Heart left ventricle (tissue), 16 donors: ENCODE measurements at regions not wholly inside any gene's neighbourhood (a gene's known extent, or its start where the extent isn't known, plus 50 kb on each side); places are given as distances from the start of the nearest gene placed in this dataset.
A peak's percentile ranks its signal among the peaks of the same experiment; 100 is the strongest.

Source experiments
- ATAC-seq, 4 donors: fragments of 200-7000 bp; cut with Tn5 transposase; one replicate each; pipeline ENCODE4 v1.9.1; 2020 to 2022; ENCODE audit warnings: moderate library complexity in 4 of 4, mild to moderate bottlenecking in 3 of 4, moderate number of reproducible peaks in 1 of 4
- DNase-seq, 5 donors: peaks; one replicate each; pipeline ENCODE4 v3.0.0-alpha.2; 2020
- H3K27ac ChIP-seq, 12 donors: fragments of 200-600 bp; sonication (generic) in 4 of 12; one replicate each; pipeline versions ENCODE4 v1.5.0 to v1.8.0; 2016 to 2022; ENCODE audit warnings: mild to moderate bottlenecking in 2 of 12
- H3K27me3 ChIP-seq, 9 donors: fragments of 200-600 bp; sonication (generic) in 2 of 9; one replicate each; pipeline versions ENCODE4 v1.5.1 to v1.8.0; 2016 to 2022; ENCODE audit warnings: mild to moderate bottlenecking in 3 of 9
- H3K36me3 ChIP-seq, 9 donors: fragments of 200-600 bp; sonication (generic) in 2 of 9; one replicate each; pipeline versions ENCODE4 v1.5.0 to v1.8.0; 2018 to 2022; ENCODE audit warnings: mild to moderate bottlenecking in 2 of 9
- H3K4me1 ChIP-seq, 12 donors: fragments of 200-600 bp; sonication (generic) in 4 of 12; one replicate each; pipeline versions ENCODE4 v1.5.0 to v1.8.0; 2016 to 2022; ENCODE audit warnings: mild to moderate bottlenecking in 3 of 12
- H3K4me3 ChIP-seq, 12 donors: fragments of 200-600 bp; sonication (generic) in 4 of 12; one replicate each; pipeline versions ENCODE4 v1.5.0 to v1.8.0; 2017 to 2022; ENCODE audit warnings: mild to moderate bottlenecking in 9 of 12, moderate library complexity in 4 of 12
- H3K9me3 ChIP-seq, 12 donors: fragments of 200-600 bp; sonication (generic) in 4 of 12; one replicate each; pipeline versions ENCODE4 v1.5.0 to v1.8.0; 2016 to 2022; ENCODE audit warnings: mild to moderate bottlenecking in 1 of 12
- POLR2A ChIP-seq, 2 donors: fragments of 450-650 bp; IDR thresholded peaks; one replicate each; pipeline ENCODE4 v1.6.1; 2017; ENCODE audit warnings: antibody characterized with exemption in 2 of 2, mild to moderate bottlenecking in 2 of 2, moderate library complexity in 2 of 2
- WGBS, 4 donors: extraction: QIAGEN DNeasy Blood & Tissue Kit in 2 of 4; methylation state at CpG; one replicate each; pipeline versions ENCODE4 v1.1.5 to v1.1.7; 2013 to 2018; 5-methylcytosine and 5-hydroxymethylcytosine counted together
- intact Hi-C, 10 donors: fragments of 100-400 bp; cut with DNase I; formaldehyde crosslinking; loops; one replicate each; pipeline versions ENCODE4 v1.11.1 to v1.14.2; 2022
- TF ChIP-seq, protein P1 (sequence below), 12 donors: fragments of 200-600 bp; sonication (generic) in 4 of 12; IDR thresholded peaks; one replicate each; pipeline versions ENCODE4 v1.5.0 to v1.8.0; 2018 to 2022; ENCODE audit warnings: antibody characterized with exemption in 12 of 12, mild to moderate bottlenecking in 5 of 12
- donor health status: ischemic (EF 13 %, LVEDD 7.1; RV severe dilation, severe dysfunction).
- donor health status: healthy with polysubstance abuse.
- donor health status: DM: no; HTN: yes; CAD: no.
- donor health status: DM: no; HTN: no; CAD: no.
- donor health status: ischemic (EF 25% LVEDD 6.9; RV normal size, moderate dysfunction).
- donor health status: ischemic (EF 25% LVEDD 5.7; RV mildly dilated, moderate dysfunction).
- donor health status: healthy.
- donor health status: DM: yes; HTN: yes; CAD: no.
- donor health status: ischemic (EF 35%, LVEDD 5.7; RV mildly dilated, moderate dysfunction).
- donor health status: nonischemic (EF 11% LVEDD 7.7; RV severe dilation, severe dysfunction).
- donor health status: DM: yes; HTN: yes; CAD: no.
- donor health status: PGD.
- donor health status: ischemic (EF 29% LVEDD 5.4; RV normal size, mild dysfunction).
- donor health status: nonischemic (EF 23%, LVEDD 6.1; RV moderate dilation, normal function).

DNA sequence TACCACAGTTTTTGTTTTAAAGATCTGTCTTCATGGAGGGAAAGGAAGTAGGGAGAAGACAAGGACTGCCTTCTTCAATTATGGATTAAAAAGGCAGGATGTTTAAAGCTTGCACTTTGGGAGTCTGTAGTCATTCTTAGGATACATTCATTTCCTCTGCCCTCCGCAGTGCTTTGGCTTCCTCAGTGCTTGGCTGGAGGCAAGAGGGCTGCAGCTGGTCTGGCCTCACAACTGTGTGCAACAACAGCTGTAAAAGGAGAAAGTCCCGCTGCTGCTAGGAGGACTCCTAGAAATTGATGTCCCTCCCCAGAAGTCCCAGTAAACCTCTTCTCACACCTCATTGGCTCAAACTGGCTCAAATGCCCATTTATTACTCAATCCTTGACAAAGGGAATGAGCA lies 54.4 kb upstream of the PPP2R3A start:
- no peaks in the 10 kb centered on the region for H3K36me3 ChIP-seq
- no peak for TF ChIP-seq POLR2A (IDR thresholded peaks at IDR 0.05)
- TF ChIP-seq, protein P1, sequence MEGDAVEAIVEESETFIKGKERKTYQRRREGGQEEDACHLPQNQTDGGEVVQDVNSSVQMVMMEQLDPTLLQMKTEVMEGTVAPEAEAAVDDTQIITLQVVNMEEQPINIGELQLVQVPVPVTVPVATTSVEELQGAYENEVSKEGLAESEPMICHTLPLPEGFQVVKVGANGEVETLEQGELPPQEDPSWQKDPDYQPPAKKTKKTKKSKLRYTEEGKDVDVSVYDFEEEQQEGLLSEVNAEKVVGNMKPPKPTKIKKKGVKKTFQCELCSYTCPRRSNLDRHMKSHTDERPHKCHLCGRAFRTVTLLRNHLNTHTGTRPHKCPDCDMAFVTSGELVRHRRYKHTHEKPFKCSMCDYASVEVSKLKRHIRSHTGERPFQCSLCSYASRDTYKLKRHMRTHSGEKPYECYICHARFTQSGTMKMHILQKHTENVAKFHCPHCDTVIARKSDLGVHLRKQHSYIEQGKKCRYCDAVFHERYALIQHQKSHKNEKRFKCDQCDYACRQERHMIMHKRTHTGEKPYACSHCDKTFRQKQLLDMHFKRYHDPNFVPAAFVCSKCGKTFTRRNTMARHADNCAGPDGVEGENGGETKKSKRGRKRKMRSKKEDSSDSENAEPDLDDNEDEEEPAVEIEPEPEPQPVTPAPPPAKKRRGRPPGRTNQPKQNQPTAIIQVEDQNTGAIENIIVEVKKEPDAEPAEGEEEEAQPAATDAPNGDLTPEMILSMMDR (IDR thresholded peaks at IDR 0.05), result no peak
- H3K4me3 ChIP-seq, result no peak overlapping the region
- WGBS, 4 donors, result 18 to 48% (median 44%) methylated on average over 2 of the region's 2 CpGs
- no peaks in the 10 kb centered on the region for H3K9me3 ChIP-seq
- no peaks in the 10 kb centered on the region for H3K4me1 ChIP-seq
- DNase-seq (no peak), ATAC-seq (peak; percentile 18 to 60 (median 46))
- H3K27me3 ChIP-seq, result no peaks in the 10 kb centered on the region
- intact Hi-C loops, result no loop called here
- no peak overlapping the region for H3K27ac ChIP-seq

GRCh38 chr3:135915206-135915605 lies 50.3 kb upstream of the PPP2R3A start:
- TF ChIP-seq, protein P1 (IDR thresholded peaks at IDR 0.05), result no peak
- TF ChIP-seq POLR2A (IDR thresholded peaks at IDR 0.05), result no peak
- intact Hi-C loops, result no loop called here
- H3K36me3 ChIP-seq, result no peaks in the 10 kb centered on the region
- H3K4me1 ChIP-seq, result peaks cover 0 to 6% (median 0%) of the 10 kb centered on the region in 12 donors
- 52 to 81% (median 58%) methylated on average over 2 of the region's 2 CpGs for WGBS, 4 donors
- no peak for ATAC-seq
- no peak overlapping the region for H3K27ac ChIP-seq
- no peak for DNase-seq
- H3K4me3 ChIP-seq, result no peak overlapping the region
- no peaks in the 10 kb centered on the region for H3K27me3 ChIP-seq
- H3K9me3 ChIP-seq, result no peaks in the 10 kb centered on the region
